PFSK-1 (cell line): ENCODE measurements at regions not wholly inside any gene's neighbourhood (a gene's known extent, or its start where the extent isn't known, plus 50 kb on each side); places are given as distances from the start of the nearest gene placed in this dataset.

Experiments used
- FOXP2 ChIP-seq: optimal IDR thresholded peaks from 2 replicates; pipeline ENCODE3; 2011; ENCODE audit warnings: borderline replicate concordance, control low read depth, inconsistent platforms; ENCODE audit not compliant: insufficient read depth; ENCODE audit errors: extremely low read length, extremely low read depth
- POLR2AphosphoS5 ChIP-seq: IDR thresholded peaks from 2 replicates; pipeline ENCODE4 v1.6.1; 2012; ENCODE audit warnings: low read depth, mild to moderate bottlenecking, control low read depth, low read length, moderate library complexity
- REST ChIP-seq, 2 experiments: IDR thresholded peaks; 2 replicates each; pipeline versions ENCODE4 v1.6.1 to v1.8.0; 2011 to 2012; ENCODE audit warnings: low read depth in 2 of 2, low read length in 2 of 2, control low read depth in 1 of 2, inconsistent platforms in 1 of 2, mild to moderate bottlenecking in 1 of 2, moderate library complexity in 1 of 2; ENCODE audit not compliant: insufficient read depth in 1 of 2
- SIN3A ChIP-seq: IDR thresholded peaks from 2 replicates; pipeline ENCODE4 v1.6.1; 2012; ENCODE audit warnings: mild to moderate bottlenecking, low read length, moderate library complexity, borderline replicate concordance; ENCODE audit not compliant: insufficient read depth
- TAF1 ChIP-seq: IDR thresholded peaks from 2 replicates; pipeline ENCODE4 v1.6.1; 2012; ENCODE audit warnings: low read length, control low read depth, borderline replicate concordance; ENCODE audit not compliant: insufficient read depth

- TF ChIP-seq REST (IDR thresholded peaks at IDR 0.05; ENCODE audit: insufficient read depth in 1 of 2, low read depth in 2 of 2, low read length in 2 of 2), result no peak
- TF ChIP-seq POLR2AphosphoS5, result no peak
- no peak for TF ChIP-seq TAF1
- no peak for TF ChIP-seq SIN3A
- no peak for TF ChIP-seq FOXP2
These were observed 473.6 kb upstream of the ASIC2 start for GRCh38 chr17:33766721-33767120.

- TF ChIP-seq TAF1 (no peak), REST (IDR thresholded peaks at IDR 0.05; ENCODE audit: insufficient read depth in 1 of 2, low read depth in 2 of 2, low read length in 2 of 2) (no peak), FOXP2 (no peak), POLR2AphosphoS5 (no peak), SIN3A (no peak)
These were observed 476.0 kb upstream of the ASIC2 start for GRCh38 chr17:33769066-33769465.

- TF ChIP-seq SIN3A (no peak), POLR2AphosphoS5 (no peak), FOXP2 (no peak), REST (IDR thresholded peaks at IDR 0.05; ENCODE audit: insufficient read depth in 1 of 2, low read depth in 2 of 2, low read length in 2 of 2) (no peak), TAF1 (no peak)
These were observed 478.8 kb upstream of the CCL2 start for GRCh38 chr17:33776304-33776703.

GRCh38 chr17:33776903-33777302 is 478.2 kb upstream of the CCL2 start:
- TF ChIP-seq POLR2AphosphoS5 (no peak), FOXP2 (no peak), SIN3A (no peak), TAF1 (no peak), REST (IDR thresholded peaks at IDR 0.05; ENCODE audit: insufficient read depth in 1 of 2, low read depth in 2 of 2, low read length in 2 of 2) (no peak)

- no peak for TF ChIP-seq FOXP2
These were observed 477.4 kb upstream of the CCL2 start for GRCh38 chr17:33777674-33778073.
